ENCODE measurements at regions not wholly inside any gene's neighbourhood (a gene's known extent, or its start where the extent isn't known, plus 50 kb on each side); places are given as distances from the start of the nearest gene placed in this dataset.

GRCh38 chr18:37900326-37900725, 334.7 kb upstream of the CELF4 start:
- no peak overlapping the region for H3K4me3 ChIP-seq (ENCODE audit: low read length)
- no peak overlapping the region for H2AFZ ChIP-seq (ENCODE audit: low read length)
- H3K9me3 ChIP-seq (ENCODE audit: low read length) = peaks cover 12% of the 10 kb centered on the region; the same call in 1 of the 2 replicates
- H3K9ac ChIP-seq (ENCODE audit: low read length) = no peak overlapping the region
- no peak overlapping the region for H3K27ac ChIP-seq (ENCODE audit: low read length)
- no peaks in the 10 kb centered on the region for H4K20me1 ChIP-seq (ENCODE audit: insufficient read depth, low read depth, low read length)
- DNase-seq = no peak
- no peaks in the 10 kb centered on the region for H3K4me1 ChIP-seq (ENCODE audit: low read length)
- H3K4me2 ChIP-seq (ENCODE audit: low read depth, low read length, poor library complexity, severe bottlenecking) = no peak overlapping the region
- no peaks in the 10 kb centered on the region for H3K36me3 ChIP-seq (ENCODE audit: insufficient read depth, low read length)
- H3K79me2 ChIP-seq (ENCODE audit: low read length) = no peaks in the 10 kb centered on the region
- no peaks in the 10 kb centered on the region; the same call in 1 of the 2 replicates for H3K9me2 ChIP-seq (replicated peaks; ENCODE audit: insufficient read depth, low read length)
- H3K27me3 ChIP-seq (ENCODE audit: low read length) = no peaks in the 10 kb centered on the region

GRCh38 chr18:37889963-37890362, 324.4 kb upstream of the CELF4 start:
- no peak overlapping the region for H2AFZ ChIP-seq (ENCODE audit: low read length)
- no peak overlapping the region for H3K9ac ChIP-seq (ENCODE audit: low read length)
- no peaks in the 10 kb centered on the region for H3K9me2 ChIP-seq (replicated peaks; ENCODE audit: insufficient read depth, low read length)
- H3K27ac ChIP-seq (ENCODE audit: low read length) = no peak overlapping the region
- DNase-seq = no peak
- no peaks in the 10 kb centered on the region for H3K36me3 ChIP-seq (ENCODE audit: insufficient read depth, low read length)
- H3K4me1 ChIP-seq (ENCODE audit: low read length) = no peaks in the 10 kb centered on the region
- H4K20me1 ChIP-seq (ENCODE audit: insufficient read depth, low read depth, low read length) = no peaks in the 10 kb centered on the region
- H3K9me3 ChIP-seq (ENCODE audit: low read length) = peaks cover 22% of the 10 kb centered on the region
- H3K4me2 ChIP-seq (ENCODE audit: low read depth, low read length, poor library complexity, severe bottlenecking) = no peak overlapping the region
- no peak overlapping the region for H3K4me3 ChIP-seq (ENCODE audit: low read length)
- no peaks in the 10 kb centered on the region for H3K79me2 ChIP-seq (ENCODE audit: low read length)
- H3K27me3 ChIP-seq (ENCODE audit: low read length) = no peaks in the 10 kb centered on the region

- Histone ChIP-seq H3K27ac (ENCODE audit: low read length) (no peak overlapping the region), H3K9me3 (ENCODE audit: low read length) (peaks cover 6% of the 10 kb centered on the region; the same call in 1 of the 2 replicates)
Measured at GRCh38 chr18:37874721-37875120, 309.1 kb upstream of the CELF4 start.

GRCh38 chr18:37873416-37873815, 307.8 kb upstream of the CELF4 start:
- no peak overlapping the region for H3K4me2 ChIP-seq (ENCODE audit: low read depth, low read length, poor library complexity, severe bottlenecking)
- no peak overlapping the region for H2AFZ ChIP-seq (ENCODE audit: low read length)
- no peaks in the 10 kb centered on the region for H3K36me3 ChIP-seq (ENCODE audit: insufficient read depth, low read length)
- DNase-seq = no peak
- peaks cover 6% of the 10 kb centered on the region for H3K9me3 ChIP-seq (ENCODE audit: low read length)
- H3K27ac ChIP-seq (ENCODE audit: low read length) = no peak overlapping the region
- no peaks in the 10 kb centered on the region for H3K4me1 ChIP-seq (ENCODE audit: low read length)
- H3K4me3 ChIP-seq (ENCODE audit: low read length) = no peak overlapping the region
- no peak overlapping the region for H3K9ac ChIP-seq (ENCODE audit: low read length)
- no peaks in the 10 kb centered on the region for H3K9me2 ChIP-seq (replicated peaks; ENCODE audit: insufficient read depth, low read length)
- H3K27me3 ChIP-seq (ENCODE audit: low read length) = no peaks in the 10 kb centered on the region
- no peaks in the 10 kb centered on the region for H4K20me1 ChIP-seq (ENCODE audit: insufficient read depth, low read depth, low read length)
- no peaks in the 10 kb centered on the region for H3K79me2 ChIP-seq (ENCODE audit: low read length)

More at GRCh38 chr18:37874721-37875120, 309.1 kb upstream of the CELF4 start:
- Histone ChIP-seq H2AFZ (ENCODE audit: low read length) (no peak overlapping the region), H3K27me3 (ENCODE audit: low read length) (no peaks in the 10 kb centered on the region), H3K36me3 (ENCODE audit: insufficient read depth, low read length) (no peaks in the 10 kb centered on the region), H3K9me2 (replicated peaks; ENCODE audit: insufficient read depth, low read length) (no peaks in the 10 kb centered on the region), H3K9ac (ENCODE audit: low read length) (no peak overlapping the region), H3K4me1 (ENCODE audit: low read length) (no peaks in the 10 kb centered on the region), H3K79me2 (ENCODE audit: low read length) (no peaks in the 10 kb centered on the region), H3K4me2 (ENCODE audit: low read depth, low read length, poor library complexity, severe bottlenecking) (no peak overlapping the region), H4K20me1 (ENCODE audit: insufficient read depth, low read depth, low read length) (no peaks in the 10 kb centered on the region), H3K4me3 (ENCODE audit: low read length) (no peak overlapping the region)
- no peak for DNase-seq

- DNase-seq = no peak
- H3K27me3 ChIP-seq (ENCODE audit: low read length) = no peaks in the 10 kb centered on the region
- H3K27ac ChIP-seq (ENCODE audit: low read length) = no peak overlapping the region
Measured at GRCh38 chr18:37872562-37872961, 307.0 kb upstream of the CELF4 start.

GRCh38 chr18:37871561-37871960, 306.0 kb upstream of the CELF4 start:
- H3K4me2 ChIP-seq (ENCODE audit: low read depth, low read length, poor library complexity, severe bottlenecking) = no peak overlapping the region

More at GRCh38 chr18:37872562-37872961, 307.0 kb upstream of the CELF4 start:
- H2AFZ ChIP-seq (ENCODE audit: low read length) = no peak overlapping the region
- H3K9me3 ChIP-seq (ENCODE audit: low read length) = peaks cover 6% of the 10 kb centered on the region
- H3K9me2 ChIP-seq (replicated peaks; ENCODE audit: insufficient read depth, low read length) = no peaks in the 10 kb centered on the region
- H3K4me1 ChIP-seq (ENCODE audit: low read length) = no peaks in the 10 kb centered on the region
- no peak overlapping the region for H3K4me2 ChIP-seq (ENCODE audit: low read depth, low read length, poor library complexity, severe bottlenecking)
- no peaks in the 10 kb centered on the region for H3K36me3 ChIP-seq (ENCODE audit: insufficient read depth, low read length)
- H3K4me3 ChIP-seq (ENCODE audit: low read length) = no peak overlapping the region
- H3K79me2 ChIP-seq (ENCODE audit: low read length) = no peaks in the 10 kb centered on the region
- H3K9ac ChIP-seq (ENCODE audit: low read length) = no peak overlapping the region
- H4K20me1 ChIP-seq (ENCODE audit: insufficient read depth, low read depth, low read length) = no peaks in the 10 kb centered on the region

GRCh38 chr18:37869051-37869450, 303.5 kb upstream of the CELF4 start:
- no peak overlapping the region for H2AFZ ChIP-seq (ENCODE audit: low read length)
- H3K9ac ChIP-seq (ENCODE audit: low read length) = no peak overlapping the region
- DNase-seq = no peak
- no peaks in the 10 kb centered on the region for H3K9me2 ChIP-seq (replicated peaks; ENCODE audit: insufficient read depth, low read length)
- H3K36me3 ChIP-seq (ENCODE audit: insufficient read depth, low read length) = no peaks in the 10 kb centered on the region
- H4K20me1 ChIP-seq (ENCODE audit: insufficient read depth, low read depth, low read length) = no peaks in the 10 kb centered on the region
- H3K4me3 ChIP-seq (ENCODE audit: low read length) = no peak overlapping the region
- H3K9me3 ChIP-seq (ENCODE audit: low read length) = peaks cover 8% of the 10 kb centered on the region
- no peak overlapping the region for H3K4me2 ChIP-seq (ENCODE audit: low read depth, low read length, poor library complexity, severe bottlenecking)
- H3K4me1 ChIP-seq (ENCODE audit: low read length) = no peaks in the 10 kb centered on the region
- no peak overlapping the region for H3K27ac ChIP-seq (ENCODE audit: low read length)
- no peaks in the 10 kb centered on the region for H3K79me2 ChIP-seq (ENCODE audit: low read length)
- H3K27me3 ChIP-seq (ENCODE audit: low read length) = no peaks in the 10 kb centered on the region

More at GRCh38 chr18:37871561-37871960, 306.0 kb upstream of the CELF4 start:
- Histone ChIP-seq H3K9ac (ENCODE audit: low read length) (no peak overlapping the region), H3K9me3 (ENCODE audit: low read length) (peaks cover 10% of the 10 kb centered on the region), H3K79me2 (ENCODE audit: low read length) (no peaks in the 10 kb centered on the region), H3K9me2 (replicated peaks; ENCODE audit: insufficient read depth, low read length) (no peaks in the 10 kb centered on the region), H3K27ac (ENCODE audit: low read length) (no peak overlapping the region), H3K36me3 (ENCODE audit: insufficient read depth, low read length) (no peaks in the 10 kb centered on the region), H3K4me1 (ENCODE audit: low read length) (no peaks in the 10 kb centered on the region), H2AFZ (ENCODE audit: low read length) (no peak overlapping the region), H3K27me3 (ENCODE audit: low read length) (no peaks in the 10 kb centered on the region), H4K20me1 (ENCODE audit: insufficient read depth, low read depth, low read length) (no peaks in the 10 kb centered on the region), H3K4me3 (ENCODE audit: low read length) (no peak overlapping the region)
- no peak for DNase-seq

GRCh38 chr18:37864122-37864521, 298.5 kb upstream of the CELF4 start:
- no peak overlapping the region for H2AFZ ChIP-seq (ENCODE audit: low read length)
- no peaks in the 10 kb centered on the region for H3K27me3 ChIP-seq (ENCODE audit: low read length)

GRCh38 chr18:37861981-37862380, 296.4 kb upstream of the CELF4 start:
- no peaks in the 10 kb centered on the region for H3K79me2 ChIP-seq (ENCODE audit: low read length)
- peaks cover 22% of the 10 kb centered on the region for H3K9me3 ChIP-seq (ENCODE audit: low read length)
- no peaks in the 10 kb centered on the region; the same call in 1 of the 2 replicates for H3K9me2 ChIP-seq (replicated peaks; ENCODE audit: insufficient read depth, low read length)
- H3K27me3 ChIP-seq (ENCODE audit: low read length) = no peaks in the 10 kb centered on the region
- H3K36me3 ChIP-seq (ENCODE audit: insufficient read depth, low read length) = no peaks in the 10 kb centered on the region
- H3K4me3 ChIP-seq (ENCODE audit: low read length) = no peak overlapping the region
- no peak for DNase-seq
- H2AFZ ChIP-seq (ENCODE audit: low read length) = no peak overlapping the region
- no peaks in the 10 kb centered on the region for H3K4me1 ChIP-seq (ENCODE audit: low read length)
- no peak overlapping the region for H3K4me2 ChIP-seq (ENCODE audit: low read depth, low read length, poor library complexity, severe bottlenecking)
- no peaks in the 10 kb centered on the region for H4K20me1 ChIP-seq (ENCODE audit: insufficient read depth, low read depth, low read length)
- H3K9ac ChIP-seq (ENCODE audit: low read length) = no peak overlapping the region
- no peak overlapping the region for H3K27ac ChIP-seq (ENCODE audit: low read length)

More at GRCh38 chr18:37864122-37864521, 298.5 kb upstream of the CELF4 start:
- no peaks in the 10 kb centered on the region for H3K36me3 ChIP-seq (ENCODE audit: insufficient read depth, low read length)
- H3K4me2 ChIP-seq (ENCODE audit: low read depth, low read length, poor library complexity, severe bottlenecking) = no peak overlapping the region
- no peaks in the 10 kb centered on the region for H4K20me1 ChIP-seq (ENCODE audit: insufficient read depth, low read depth, low read length)
- H3K9ac ChIP-seq (ENCODE audit: low read length) = no peak overlapping the region
- H3K9me2 ChIP-seq (replicated peaks; ENCODE audit: insufficient read depth, low read length) = no peaks in the 10 kb centered on the region; the same call in 1 of the 2 replicates
- no peak overlapping the region for H3K4me3 ChIP-seq (ENCODE audit: low read length)
- H3K4me1 ChIP-seq (ENCODE audit: low read length) = no peaks in the 10 kb centered on the region
- no peak overlapping the region for H3K27ac ChIP-seq (ENCODE audit: low read length)
- no peaks in the 10 kb centered on the region for H3K79me2 ChIP-seq (ENCODE audit: low read length)
- DNase-seq = no peak
- H3K9me3 ChIP-seq (ENCODE audit: low read length) = peaks cover 18% of the 10 kb centered on the region

All from Karpas-422 (cell line).